ENCODE measurements at regions not wholly inside any gene's neighbourhood (a gene's known extent, or its start where the extent isn't known, plus 50 kb on each side); places are given as distances from the start of the nearest gene placed in this dataset.
"Not testable (repeated sequence)": the region's sequence is repeated elsewhere in the genome, so short reads cannot be mapped to it uniquely, and the experiment has no call there.

- DNase-seq (ENCODE audit: low spot score in 2 of 2) (no peak), ATAC-seq (replicated peaks; ENCODE audit: extremely low read depth, poor library complexity, severe bottlenecking) (no peak)
- Mint-ChIP-seq H3K27me3 (no peaks in the 10 kb centered on the region), H3K36me3 (ENCODE audit: insufficient read depth) (no peaks in the 10 kb centered on the region), H3K4me1 (no peaks in the 10 kb centered on the region), H3K27ac (ENCODE audit: low read depth) (no peak overlapping the region), H3K9me3 (peaks cover 42% of the 10 kb centered on the region), H3K4me3 (no peak overlapping the region)
Observed at GRCh38 chr11:106523171-106523570, 445.7 kb downstream of the AASDHPPT start.

- H3K27ac Mint-ChIP-seq (ENCODE audit: low read depth): no peak overlapping the region
- H3K27me3 Mint-ChIP-seq: no peaks in the 10 kb centered on the region
- ATAC-seq (replicated peaks; ENCODE audit: extremely low read depth, poor library complexity, severe bottlenecking) (no peak), DNase-seq (ENCODE audit: low spot score in 2 of 2) (no peak)
- H3K4me3 Mint-ChIP-seq: no peak overlapping the region
- H3K36me3 Mint-ChIP-seq (ENCODE audit: insufficient read depth): no peaks in the 10 kb centered on the region
- peaks cover 42% of the 10 kb centered on the region for H3K9me3 Mint-ChIP-seq
- H3K4me1 Mint-ChIP-seq: no peaks in the 10 kb centered on the region
Observed at GRCh38 chr11:106523921-106524320, 446.5 kb downstream of the AASDHPPT start.

- no peak overlapping the region for H3K4me3 Mint-ChIP-seq
- no peak overlapping the region for H3K27ac Mint-ChIP-seq (ENCODE audit: low read depth)
- H3K36me3 Mint-ChIP-seq (ENCODE audit: insufficient read depth): no peaks in the 10 kb centered on the region
- H3K9me3 Mint-ChIP-seq: peaks cover 38% of the 10 kb centered on the region
- ATAC-seq (replicated peaks; ENCODE audit: extremely low read depth, poor library complexity, severe bottlenecking) (no peak), DNase-seq (ENCODE audit: low spot score in 2 of 2) (no peak)
- H3K4me1 Mint-ChIP-seq: no peaks in the 10 kb centered on the region
- H3K27me3 Mint-ChIP-seq: no peaks in the 10 kb centered on the region
Observed at GRCh38 chr11:106524436-106524835, 447.0 kb downstream of the AASDHPPT start.

GRCh38 chr11:106531648-106532047 lies 454.2 kb downstream of the AASDHPPT start:
- not testable (repeated sequence) for H3K27ac Mint-ChIP-seq (ENCODE audit: low read depth); H3K9me3 Mint-ChIP-seq; H3K27me3 Mint-ChIP-seq; H3K36me3 Mint-ChIP-seq (ENCODE audit: insufficient read depth); ATAC-seq (replicated peaks; ENCODE audit: extremely low read depth, poor library complexity, severe bottlenecking); H3K4me3 Mint-ChIP-seq; H3K4me1 Mint-ChIP-seq; DNase-seq (ENCODE audit: low spot score in 2 of 2)

- no peaks in the 10 kb centered on the region for H3K36me3 Mint-ChIP-seq (ENCODE audit: insufficient read depth)
- DNase-seq (ENCODE audit: low spot score in 2 of 2): no peak
- no peak overlapping the region for H3K4me3 Mint-ChIP-seq
- H3K4me1 Mint-ChIP-seq: no peaks in the 10 kb centered on the region
- ATAC-seq (replicated peaks; ENCODE audit: extremely low read depth, poor library complexity, severe bottlenecking): no peak
- no peak overlapping the region for H3K27ac Mint-ChIP-seq (ENCODE audit: low read depth)
- no peaks in the 10 kb centered on the region for H3K27me3 Mint-ChIP-seq
- H3K9me3 Mint-ChIP-seq: no peaks in the 10 kb centered on the region
Observed at GRCh38 chr11:106533046-106533445, 455.6 kb downstream of the AASDHPPT start.

- DNase-seq (ENCODE audit: low spot score in 2 of 2) (no peak), ATAC-seq (replicated peaks; ENCODE audit: extremely low read depth, poor library complexity, severe bottlenecking) (no peak)
- Mint-ChIP-seq H3K27me3 (no peaks in the 10 kb centered on the region), H3K4me1 (no peaks in the 10 kb centered on the region), H3K9me3 (peaks cover 6% of the 10 kb centered on the region), H3K4me3 (no peak overlapping the region), H3K27ac (ENCODE audit: low read depth) (no peak overlapping the region), H3K36me3 (ENCODE audit: insufficient read depth) (no peaks in the 10 kb centered on the region)
Observed at GRCh38 chr11:106540001-106540400, 462.5 kb downstream of the AASDHPPT start.

- Mint-ChIP-seq H3K27ac (ENCODE audit: low read depth) (no peak overlapping the region), H3K4me1 (no peaks in the 10 kb centered on the region), H3K27me3 (no peaks in the 10 kb centered on the region), H3K4me3 (no peak overlapping the region), H3K9me3 (no peaks in the 10 kb centered on the region), H3K36me3 (ENCODE audit: insufficient read depth) (no peaks in the 10 kb centered on the region)
- ATAC-seq (replicated peaks; ENCODE audit: extremely low read depth, poor library complexity, severe bottlenecking): no peak
- DNase-seq (ENCODE audit: low spot score in 2 of 2): no peak
Observed at GRCh38 chr11:106548406-106548805, 469.9 kb downstream of the GUCY1A2 start.

- Mint-ChIP-seq H3K4me3 (no peak overlapping the region), H3K4me1 (no peaks in the 10 kb centered on the region), H3K27ac (ENCODE audit: low read depth) (no peak overlapping the region), H3K27me3 (no peaks in the 10 kb centered on the region), H3K9me3 (no peaks in the 10 kb centered on the region), H3K36me3 (ENCODE audit: insufficient read depth) (no peaks in the 10 kb centered on the region)
- no peak for DNase-seq (ENCODE audit: low spot score in 2 of 2)
- no peak for ATAC-seq (replicated peaks; ENCODE audit: extremely low read depth, poor library complexity, severe bottlenecking)
Observed at GRCh38 chr11:106551744-106552673, 466.3 kb downstream of the GUCY1A2 start.

- Mint-ChIP-seq H3K4me1 (no peaks in the 10 kb centered on the region), H3K27me3 (no peaks in the 10 kb centered on the region), H3K4me3 (no peak overlapping the region), H3K27ac (ENCODE audit: low read depth) (no peak overlapping the region), H3K9me3 (peaks cover 3% of the 10 kb centered on the region), H3K36me3 (ENCODE audit: insufficient read depth) (no peaks in the 10 kb centered on the region)
- DNase-seq (ENCODE audit: low spot score in 2 of 2): no peak
- ATAC-seq (replicated peaks; ENCODE audit: extremely low read depth, poor library complexity, severe bottlenecking): no peak
Observed at GRCh38 chr11:106552694-106553203, 465.5 kb downstream of the GUCY1A2 start.

- H3K27me3 Mint-ChIP-seq: no peaks in the 10 kb centered on the region
- no peak for DNase-seq (ENCODE audit: low spot score in 2 of 2)
- ATAC-seq (replicated peaks; ENCODE audit: extremely low read depth, poor library complexity, severe bottlenecking): no peak
- H3K36me3 Mint-ChIP-seq (ENCODE audit: insufficient read depth): no peaks in the 10 kb centered on the region
- H3K4me3 Mint-ChIP-seq: no peak overlapping the region
- no peaks in the 10 kb centered on the region for H3K4me1 Mint-ChIP-seq
- H3K9me3 Mint-ChIP-seq: peaks cover 6% of the 10 kb centered on the region
- H3K27ac Mint-ChIP-seq (ENCODE audit: low read depth): no peak overlapping the region
Observed at GRCh38 chr11:106553304-106553703, 465.0 kb downstream of the GUCY1A2 start.

GRCh38 chr11:106555566-106556250 lies 462.6 kb downstream of the GUCY1A2 start:
- not testable (repeated sequence) for H3K27ac Mint-ChIP-seq (ENCODE audit: low read depth)

GRCh38 chr11:106565326-106565725 lies 452.9 kb downstream of the GUCY1A2 start:
- Mint-ChIP-seq H3K4me3 (no peak overlapping the region), H3K27me3 (no peaks in the 10 kb centered on the region), H3K9me3 (peaks cover 23% of the 10 kb centered on the region), H3K4me1 (no peaks in the 10 kb centered on the region), H3K36me3 (ENCODE audit: insufficient read depth) (no peaks in the 10 kb centered on the region), H3K27ac (ENCODE audit: low read depth) (no peak overlapping the region)
- no peak for ATAC-seq (replicated peaks; ENCODE audit: extremely low read depth, poor library complexity, severe bottlenecking)
- no peak for DNase-seq (ENCODE audit: low spot score in 2 of 2)

More at GRCh38 chr11:106555566-106556250, 462.6 kb downstream of the GUCY1A2 start:
- DNase-seq (ENCODE audit: low spot score in 2 of 2); H3K9me3 Mint-ChIP-seq; H3K36me3 Mint-ChIP-seq (ENCODE audit: insufficient read depth); ATAC-seq (replicated peaks; ENCODE audit: extremely low read depth, poor library complexity, severe bottlenecking); H3K27me3 Mint-ChIP-seq; H3K4me3 Mint-ChIP-seq; H3K4me1 Mint-ChIP-seq: not testable (repeated sequence)

- Mint-ChIP-seq H3K27me3 (no peaks in the 10 kb centered on the region), H3K27ac (ENCODE audit: low read depth) (no peak overlapping the region), H3K4me3 (no peak overlapping the region), H3K4me1 (no peaks in the 10 kb centered on the region), H3K9me3 (peaks cover 17% of the 10 kb centered on the region), H3K36me3 (ENCODE audit: insufficient read depth) (no peaks in the 10 kb centered on the region)
- DNase-seq (ENCODE audit: low spot score in 2 of 2): no peak
- ATAC-seq (replicated peaks; ENCODE audit: extremely low read depth, poor library complexity, severe bottlenecking): no peak
Observed at GRCh38 chr11:106568632-106569031, 449.6 kb downstream of the GUCY1A2 start.
